ENCODE measurements at regions not wholly inside any gene's neighbourhood (a gene's known extent, or its start where the extent isn't known, plus 50 kb on each side); places are given as distances from the start of the nearest gene placed in this dataset.

DNA sequence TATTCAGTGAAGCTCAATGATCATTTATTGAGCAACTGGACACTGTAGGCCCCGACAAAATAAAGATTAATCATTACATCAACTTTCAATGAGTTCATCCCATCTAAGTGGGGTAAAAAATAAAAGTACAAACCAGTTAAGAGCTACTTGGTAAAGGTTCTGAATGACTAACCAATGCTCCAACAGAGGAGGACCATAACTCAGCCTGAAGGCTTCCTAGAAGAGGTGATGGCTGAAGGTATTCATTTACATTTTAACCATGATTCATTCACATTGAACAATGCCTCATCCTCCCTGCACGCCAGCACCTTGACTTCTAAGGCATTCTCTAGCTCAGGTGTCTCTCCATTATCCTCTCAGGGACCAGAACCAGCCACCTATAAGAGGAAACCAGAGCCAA is 201.4 kb downstream of the ZNF462 start:
- DNase-seq (ENCODE audit: low spot score) = no peak

DNA sequence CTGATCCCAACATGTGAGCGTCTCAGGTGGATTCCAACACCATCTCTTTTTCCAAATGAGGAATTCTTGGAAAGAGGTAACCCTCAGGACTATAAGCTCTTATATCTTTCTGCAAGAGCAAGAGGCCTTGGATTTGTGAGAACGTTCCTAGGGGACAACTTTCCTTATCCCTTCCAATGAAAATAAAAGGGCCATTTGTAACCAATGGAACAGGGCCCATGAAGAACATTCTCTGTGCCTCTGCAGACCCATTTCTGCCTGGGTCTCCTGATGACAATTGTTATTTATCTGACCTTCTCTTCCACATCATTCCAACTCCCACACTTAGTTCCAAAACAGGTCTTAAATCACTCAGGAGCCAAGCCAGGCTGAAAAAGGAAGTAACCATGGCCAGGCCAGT is 202.6 kb downstream of the ZNF462 start:
- TF ChIP-seq, protein P1, sequence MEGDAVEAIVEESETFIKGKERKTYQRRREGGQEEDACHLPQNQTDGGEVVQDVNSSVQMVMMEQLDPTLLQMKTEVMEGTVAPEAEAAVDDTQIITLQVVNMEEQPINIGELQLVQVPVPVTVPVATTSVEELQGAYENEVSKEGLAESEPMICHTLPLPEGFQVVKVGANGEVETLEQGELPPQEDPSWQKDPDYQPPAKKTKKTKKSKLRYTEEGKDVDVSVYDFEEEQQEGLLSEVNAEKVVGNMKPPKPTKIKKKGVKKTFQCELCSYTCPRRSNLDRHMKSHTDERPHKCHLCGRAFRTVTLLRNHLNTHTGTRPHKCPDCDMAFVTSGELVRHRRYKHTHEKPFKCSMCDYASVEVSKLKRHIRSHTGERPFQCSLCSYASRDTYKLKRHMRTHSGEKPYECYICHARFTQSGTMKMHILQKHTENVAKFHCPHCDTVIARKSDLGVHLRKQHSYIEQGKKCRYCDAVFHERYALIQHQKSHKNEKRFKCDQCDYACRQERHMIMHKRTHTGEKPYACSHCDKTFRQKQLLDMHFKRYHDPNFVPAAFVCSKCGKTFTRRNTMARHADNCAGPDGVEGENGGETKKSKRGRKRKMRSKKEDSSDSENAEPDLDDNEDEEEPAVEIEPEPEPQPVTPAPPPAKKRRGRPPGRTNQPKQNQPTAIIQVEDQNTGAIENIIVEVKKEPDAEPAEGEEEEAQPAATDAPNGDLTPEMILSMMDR (IDR thresholded peaks at IDR 0.05) = no peak
- no peak overlapping the region for H3K27ac ChIP-seq
- no peak overlapping the region for H3K4me3 ChIP-seq
- DNase-seq (ENCODE audit: low spot score) = no peak

More for the DNA sequence above, 201.4 kb downstream of the ZNF462 start:
- Histone ChIP-seq H3K27ac (no peak overlapping the region), H3K4me3 (no peak overlapping the region)
- TF ChIP-seq, protein P1 (IDR thresholded peaks at IDR 0.05) = no peak

DNA sequence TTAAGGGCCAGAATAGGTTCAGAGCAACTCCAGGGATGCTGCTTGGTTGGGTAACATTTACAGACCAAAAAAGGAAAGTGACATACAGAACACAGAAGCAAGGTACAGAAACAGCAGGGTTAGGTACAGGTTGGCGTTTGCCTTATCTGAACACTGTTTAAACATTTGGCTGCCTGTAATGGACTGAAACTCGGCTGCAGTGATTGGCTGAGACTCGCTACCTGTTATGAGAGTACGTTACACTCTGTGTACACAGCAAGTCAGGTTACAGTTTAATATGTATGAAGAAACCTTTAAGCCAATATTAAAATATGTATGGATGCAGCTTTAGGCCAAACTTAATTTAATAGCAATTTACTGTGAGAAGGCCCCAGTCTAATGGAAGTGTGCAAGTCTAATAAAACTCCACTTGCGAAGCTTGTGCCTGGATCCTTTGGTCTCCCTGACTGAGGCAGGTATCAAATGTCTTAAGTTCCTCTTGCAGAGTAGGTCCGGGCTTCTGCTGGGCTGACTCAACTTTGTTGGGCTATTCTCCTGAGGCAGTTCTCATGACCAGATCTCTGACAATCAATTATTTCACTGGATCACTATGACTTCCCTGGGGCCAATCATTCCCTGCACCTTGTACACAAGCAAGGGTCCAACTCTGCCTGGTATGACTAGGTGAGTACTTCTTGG is 204.9 kb downstream of the ZNF462 start:
- no peak for DNase-seq (ENCODE audit: low spot score)
- H3K27ac ChIP-seq = no peak overlapping the region
- TF ChIP-seq, protein P1 (IDR thresholded peaks at IDR 0.05) = no peak
- H3K4me3 ChIP-seq = no peak overlapping the region

DNA sequence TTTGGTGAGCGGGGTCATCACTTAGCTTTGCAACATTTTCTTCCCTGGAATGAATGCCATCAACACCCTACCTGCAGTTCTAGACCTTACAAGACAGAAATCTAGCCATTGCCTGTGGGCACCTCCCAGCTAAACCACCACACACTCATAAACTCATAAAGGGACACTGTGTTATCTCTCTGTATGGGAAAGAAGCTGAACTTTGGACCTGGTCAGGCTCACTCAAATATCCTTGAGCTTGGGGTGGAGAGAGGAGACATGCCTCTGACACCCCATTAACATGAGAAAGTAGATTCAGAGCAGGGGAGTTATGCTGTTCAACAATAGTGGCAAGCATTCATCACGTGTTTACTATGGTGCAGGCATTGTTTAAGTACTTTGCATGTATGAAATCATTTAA is 205.6 kb downstream of the ZNF462 start:
- TF ChIP-seq, protein P1 (IDR thresholded peaks at IDR 0.05) = no peak
- Histone ChIP-seq H3K4me3 (no peak overlapping the region), H3K27ac (no peak overlapping the region)
- no peak for DNase-seq (ENCODE audit: low spot score)

DNA sequence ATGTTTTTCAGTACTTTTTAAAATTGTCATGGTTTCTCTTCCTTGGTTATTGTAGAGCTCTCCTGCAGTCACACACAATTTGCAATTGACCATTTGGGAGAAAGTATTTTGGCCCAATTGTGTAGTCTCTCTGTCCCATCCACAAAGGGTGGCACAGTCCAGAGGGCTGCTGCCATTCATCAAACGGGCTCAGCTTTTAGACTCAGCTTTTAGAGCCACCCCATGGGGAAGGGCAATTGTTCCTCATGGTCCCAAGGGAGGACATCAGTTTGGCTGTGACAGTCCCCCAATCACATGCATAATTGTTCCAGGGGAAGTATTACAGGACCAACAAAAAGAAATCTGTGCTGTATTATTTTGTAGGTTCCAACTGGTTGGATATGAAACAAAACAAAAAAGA is 207.6 kb downstream of the ZNF462 start:
- TF ChIP-seq, protein P1 (IDR thresholded peaks at IDR 0.05) = no peak
- Histone ChIP-seq H3K27ac (no peak overlapping the region), H3K4me3 (no peak overlapping the region)
- no peak for DNase-seq (ENCODE audit: low spot score)

DNA sequence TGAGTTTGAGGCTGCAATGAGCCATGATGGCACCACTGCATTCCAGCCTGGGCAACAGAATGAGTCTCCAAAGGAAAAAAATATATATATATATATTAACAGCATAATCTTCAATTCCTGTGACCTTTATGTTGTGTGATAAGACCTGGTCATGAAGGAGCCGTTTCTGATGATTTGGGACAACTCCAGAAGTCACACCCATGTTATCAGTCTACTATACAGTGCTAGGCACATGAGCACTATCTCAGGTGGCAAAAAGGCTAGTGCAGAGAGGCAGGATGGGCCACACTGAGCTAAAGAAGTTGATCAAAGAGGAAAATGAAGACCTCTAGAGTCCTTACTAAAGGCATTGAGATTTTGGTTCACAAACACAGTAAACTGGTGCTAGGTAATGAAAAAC is 205.0 kb upstream of the RAD23B start:
- Histone ChIP-seq H3K4me3 (no peak overlapping the region), H3K27ac (no peak overlapping the region)
- no peak for DNase-seq (ENCODE audit: low spot score)
- TF ChIP-seq, protein P1 (IDR thresholded peaks at IDR 0.05) = no peak

DNA sequence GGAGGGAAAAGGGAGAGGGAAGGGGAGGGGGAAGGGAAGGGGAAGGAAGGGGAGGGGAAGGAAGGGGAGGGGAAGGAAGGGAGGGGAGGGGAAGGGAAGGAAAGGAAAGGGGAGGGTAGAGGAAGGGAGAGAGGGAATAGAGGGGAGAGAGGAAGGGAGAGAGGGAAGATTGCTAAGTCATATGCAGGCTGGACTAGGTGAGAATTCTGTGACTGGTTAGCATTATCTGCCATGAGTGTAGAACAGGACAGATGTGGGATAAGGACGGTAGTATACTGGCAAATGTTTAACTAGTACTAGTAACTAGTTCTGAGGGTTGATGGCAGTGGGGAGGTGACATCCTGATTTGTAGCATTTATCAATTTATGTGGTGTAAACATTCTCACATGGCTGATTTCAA is 203.5 kb upstream of the RAD23B start:
- no peak overlapping the region for H3K27ac ChIP-seq
- TF ChIP-seq, protein P1 (IDR thresholded peaks at IDR 0.05) = no peak
- no peak overlapping the region for H3K4me3 ChIP-seq
- DNase-seq (ENCODE audit: low spot score) = no peak

All from coronary artery (tissue), 2 donors.